ENCODE measurements at regions not wholly inside any gene's neighbourhood (a gene's known extent, or its start where the extent isn't known, plus 50 kb on each side); places are given as distances from the start of the nearest gene placed in this dataset.

DNA sequence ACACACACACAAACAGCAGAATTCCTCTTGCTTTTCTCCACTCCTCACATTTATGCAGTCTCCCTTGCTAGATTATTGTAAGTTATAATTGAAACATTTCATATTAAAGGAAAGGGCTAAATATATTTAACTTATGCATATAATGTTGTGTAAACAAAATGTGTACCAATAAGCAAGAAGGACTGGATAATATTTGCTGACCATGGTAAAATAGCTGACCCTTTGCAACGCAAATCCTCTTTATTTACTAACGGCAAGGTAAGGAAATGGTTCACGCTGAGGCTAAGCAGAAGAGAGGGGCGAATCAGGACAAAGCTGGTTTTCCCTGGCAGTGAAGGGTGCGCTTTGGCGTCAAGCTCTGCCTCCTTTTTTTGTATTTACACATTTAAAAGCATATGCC is 154.2 kb upstream of the IRX4 start:
- DNase-seq, result no peak
- no peaks in the 10 kb centered on the region for H3K36me3 Mint-ChIP-seq (ENCODE audit: low read depth)

DNA sequence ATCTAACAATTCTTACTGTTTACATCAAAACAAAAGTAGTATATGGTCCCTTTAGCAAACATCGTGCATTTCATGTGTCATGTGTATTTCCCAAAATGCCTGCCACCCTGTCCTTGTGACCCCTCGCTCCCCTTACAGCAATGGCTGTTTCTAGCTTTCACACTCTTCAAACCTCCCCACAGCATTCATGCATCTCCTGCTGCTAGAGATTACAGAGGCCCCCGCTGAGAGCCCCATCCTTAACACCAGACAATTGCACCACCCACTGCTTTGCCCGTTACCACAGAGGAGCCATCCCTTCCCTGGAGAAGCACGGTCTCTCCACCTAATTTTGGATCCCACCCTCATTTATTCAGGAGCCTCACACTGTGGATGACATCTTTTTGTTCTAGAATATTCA is 149.7 kb upstream of the IRX4 start:
- Mint-ChIP-seq H3K9me3 (peaks cover 25% of the 10 kb centered on the region), H3K27me3 (ENCODE audit: low read depth, poor library complexity) (peaks cover 77% of the 10 kb centered on the region), H3K27ac (no peak overlapping the region), H3K4me3 (no peak overlapping the region), H3K4me1 (no peaks in the 10 kb centered on the region), H3K36me3 (ENCODE audit: low read depth) (no peaks in the 10 kb centered on the region)
- TF ChIP-seq, protein P1, sequence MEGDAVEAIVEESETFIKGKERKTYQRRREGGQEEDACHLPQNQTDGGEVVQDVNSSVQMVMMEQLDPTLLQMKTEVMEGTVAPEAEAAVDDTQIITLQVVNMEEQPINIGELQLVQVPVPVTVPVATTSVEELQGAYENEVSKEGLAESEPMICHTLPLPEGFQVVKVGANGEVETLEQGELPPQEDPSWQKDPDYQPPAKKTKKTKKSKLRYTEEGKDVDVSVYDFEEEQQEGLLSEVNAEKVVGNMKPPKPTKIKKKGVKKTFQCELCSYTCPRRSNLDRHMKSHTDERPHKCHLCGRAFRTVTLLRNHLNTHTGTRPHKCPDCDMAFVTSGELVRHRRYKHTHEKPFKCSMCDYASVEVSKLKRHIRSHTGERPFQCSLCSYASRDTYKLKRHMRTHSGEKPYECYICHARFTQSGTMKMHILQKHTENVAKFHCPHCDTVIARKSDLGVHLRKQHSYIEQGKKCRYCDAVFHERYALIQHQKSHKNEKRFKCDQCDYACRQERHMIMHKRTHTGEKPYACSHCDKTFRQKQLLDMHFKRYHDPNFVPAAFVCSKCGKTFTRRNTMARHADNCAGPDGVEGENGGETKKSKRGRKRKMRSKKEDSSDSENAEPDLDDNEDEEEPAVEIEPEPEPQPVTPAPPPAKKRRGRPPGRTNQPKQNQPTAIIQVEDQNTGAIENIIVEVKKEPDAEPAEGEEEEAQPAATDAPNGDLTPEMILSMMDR (IDR thresholded peaks at IDR 0.05), result no peak
- no peak for DNase-seq

More for the DNA sequence above, 154.2 kb upstream of the IRX4 start:
- Mint-ChIP-seq H3K4me1 (peaks cover 5% of the 10 kb centered on the region), H3K9me3 (peaks cover 7% of the 10 kb centered on the region), H3K27ac (no peak overlapping the region), H3K4me3 (no peak overlapping the region), H3K27me3 (ENCODE audit: low read depth, poor library complexity) (peaks cover 64% of the 10 kb centered on the region)
- TF ChIP-seq, protein P1 (IDR thresholded peaks at IDR 0.05), result no peak

DNA sequence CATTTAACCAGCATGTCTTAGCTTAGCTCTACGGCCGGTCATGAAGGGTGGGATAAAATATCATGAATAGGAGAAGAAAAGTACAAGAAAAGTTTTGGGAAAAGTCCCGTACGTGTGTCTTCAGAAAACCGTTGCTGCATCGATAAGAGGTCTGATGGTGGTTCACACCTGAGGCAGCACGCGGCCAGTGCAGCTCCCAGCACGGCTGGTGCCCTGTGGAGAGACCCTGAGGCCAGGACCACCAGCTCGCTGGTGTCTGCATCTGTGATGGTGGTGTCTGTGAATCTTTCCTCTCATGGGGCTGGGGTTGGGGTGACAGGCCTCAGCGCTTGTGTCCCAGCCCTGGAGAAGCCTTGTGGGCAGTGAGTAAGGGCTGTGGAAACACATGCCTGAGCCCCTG is 148.9 kb upstream of the IRX4 start:
- Mint-ChIP-seq H3K27ac (no peak overlapping the region), H3K9me3 (peaks cover 26% of the 10 kb centered on the region), H3K4me3 (no peak overlapping the region), H3K4me1 (no peaks in the 10 kb centered on the region), H3K36me3 (ENCODE audit: low read depth) (no peaks in the 10 kb centered on the region), H3K27me3 (ENCODE audit: low read depth, poor library complexity) (peaks cover 69% of the 10 kb centered on the region)
- no peak for DNase-seq
- TF ChIP-seq, protein P1 (IDR thresholded peaks at IDR 0.05), result no peak

DNA sequence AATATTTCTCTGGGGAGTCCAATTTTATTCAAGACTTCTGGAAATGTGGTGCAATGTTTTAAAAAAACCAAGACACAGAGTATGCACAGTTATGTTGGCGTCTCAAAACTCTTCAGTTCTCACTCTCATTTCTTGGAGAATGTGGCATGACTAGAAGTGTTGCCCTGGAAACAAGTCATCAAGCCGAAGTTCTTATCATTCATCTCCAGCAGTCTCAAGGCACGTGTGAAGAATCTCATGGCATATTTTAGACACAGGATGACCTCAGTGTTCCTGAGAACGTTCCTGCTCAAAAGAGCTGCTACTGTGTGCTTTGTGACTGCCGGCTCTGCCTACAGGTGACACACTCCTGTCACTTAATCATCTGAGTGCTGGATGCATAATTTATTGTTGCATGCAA is 147.4 kb upstream of the IRX4 start:
- DNase-seq, result no peak
- Mint-ChIP-seq H3K4me3 (no peak overlapping the region), H3K9me3 (peaks cover 26% of the 10 kb centered on the region), H3K27ac (no peak overlapping the region), H3K4me1 (no peaks in the 10 kb centered on the region), H3K27me3 (ENCODE audit: low read depth, poor library complexity) (peaks cover 56% of the 10 kb centered on the region), H3K36me3 (ENCODE audit: low read depth) (no peaks in the 10 kb centered on the region)
- TF ChIP-seq, protein P1 (IDR thresholded peaks at IDR 0.05), result no peak

DNA sequence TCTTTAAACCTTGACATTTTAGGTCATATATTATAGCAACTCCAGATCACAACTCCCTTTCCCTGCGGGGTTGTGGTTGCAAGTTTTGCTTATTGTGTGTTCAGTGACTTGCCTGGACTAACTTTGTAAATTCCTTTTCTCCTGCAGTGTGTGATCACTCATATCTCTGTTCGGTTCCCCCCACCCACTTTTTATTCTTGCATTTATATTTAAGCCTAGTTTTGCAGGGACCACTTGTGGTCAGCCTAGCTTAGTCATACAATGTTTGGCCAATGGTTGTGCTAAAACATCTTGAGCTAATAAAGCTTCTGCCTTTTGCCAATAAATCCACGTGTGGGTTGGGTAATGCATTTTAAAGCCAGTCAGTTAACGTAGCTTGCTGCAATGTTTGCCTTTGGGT is 146.5 kb upstream of the IRX4 start:
- H3K27ac Mint-ChIP-seq, result no peak overlapping the region
- no peak for DNase-seq
- H3K27me3 Mint-ChIP-seq (ENCODE audit: low read depth, poor library complexity), result peaks cover 47% of the 10 kb centered on the region
- TF ChIP-seq, protein P1 (IDR thresholded peaks at IDR 0.05), result no peak
- no peaks in the 10 kb centered on the region for H3K36me3 Mint-ChIP-seq (ENCODE audit: low read depth)
- H3K4me1 Mint-ChIP-seq, result no peaks in the 10 kb centered on the region
- H3K9me3 Mint-ChIP-seq, result peaks cover 26% of the 10 kb centered on the region
- no peak overlapping the region for H3K4me3 Mint-ChIP-seq

DNA sequence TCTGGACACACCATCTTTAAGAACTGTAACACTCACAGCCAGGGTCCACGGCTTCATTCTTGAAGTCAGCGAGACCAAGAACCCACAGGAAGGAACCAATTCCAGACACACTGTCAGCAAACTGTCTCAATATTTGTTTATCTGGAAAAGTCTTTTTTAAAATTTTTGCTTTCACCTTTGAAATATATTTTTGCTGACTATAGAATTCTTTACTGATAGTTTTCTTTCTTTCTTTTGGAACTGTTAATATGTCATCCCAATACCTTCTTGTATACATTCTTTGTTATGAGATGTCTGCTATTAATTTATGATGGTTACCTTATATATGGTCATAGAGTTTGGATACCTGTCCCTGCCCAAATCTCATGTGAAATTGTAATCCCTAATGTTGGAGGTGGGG is 145.1 kb upstream of the IRX4 start:
- Mint-ChIP-seq H3K4me1 (no peaks in the 10 kb centered on the region), H3K27ac (no peak overlapping the region), H3K9me3 (peaks cover 19% of the 10 kb centered on the region), H3K4me3 (no peak overlapping the region), H3K27me3 (ENCODE audit: low read depth, poor library complexity) (peaks cover 40% of the 10 kb centered on the region), H3K36me3 (ENCODE audit: low read depth) (no peaks in the 10 kb centered on the region)
- no peak for DNase-seq
- TF ChIP-seq, protein P1 (IDR thresholded peaks at IDR 0.05), result no peak
